NCI-H748 (cell line): ENCODE measurements at regions not wholly inside any gene's neighbourhood (a gene's known extent, or its start where the extent isn't known, plus 50 kb on each side); places are given as distances from the start of the nearest gene placed in this dataset.
"Not testable (repeated sequence)": the region's sequence is repeated elsewhere in the genome, so short reads cannot be mapped to it uniquely, and the experiment has no call there.

Experiments used
- DNase-seq: peaks from one replicate; lab custom pipeline; 2025; ENCODE audit not compliant: unreplicated experiment; lab: John Stamatoyannopoulos, UW

DNA sequence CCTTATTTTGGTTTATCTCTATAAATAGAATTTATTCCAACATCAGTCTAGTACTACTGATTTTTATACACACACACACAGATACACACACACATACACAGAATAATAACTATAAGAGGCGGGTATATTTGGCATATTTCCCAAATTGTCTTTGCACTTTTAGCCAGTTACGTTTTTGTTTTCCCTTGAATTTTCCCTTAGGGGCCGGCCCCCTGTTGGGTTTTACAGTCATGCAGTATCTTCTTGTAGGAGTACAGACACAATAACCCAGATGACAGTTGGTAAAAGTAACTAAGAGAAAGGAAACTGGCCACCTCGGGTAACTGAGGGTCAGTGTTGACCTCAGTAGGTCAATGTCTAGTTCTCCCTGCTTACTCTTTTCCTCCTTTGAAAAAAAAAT, 50.9 kb downstream of the DISP1 start:
- peak; percentile 19 for DNase-seq

DNA sequence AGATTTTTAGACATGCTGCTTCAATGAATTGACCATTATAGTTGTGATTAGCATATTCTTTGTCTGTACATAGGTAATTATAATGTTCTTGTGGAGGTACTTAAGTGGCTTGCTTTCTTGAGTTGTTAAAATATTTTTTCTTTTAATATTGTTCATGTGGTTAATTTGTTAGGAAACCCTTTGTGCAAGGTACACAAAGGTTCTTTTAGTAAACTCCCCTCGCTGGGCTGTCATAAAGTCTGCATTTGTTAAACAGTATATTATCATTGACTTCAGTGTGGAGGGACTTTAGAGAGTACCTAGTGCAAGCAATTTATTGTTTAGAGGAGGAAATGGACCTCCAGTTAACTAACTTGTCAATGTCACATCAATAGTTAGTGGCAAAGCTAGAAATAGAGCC, 52.5 kb downstream of the DISP1 start:
- DNase-seq, result peak; percentile 2

DNA sequence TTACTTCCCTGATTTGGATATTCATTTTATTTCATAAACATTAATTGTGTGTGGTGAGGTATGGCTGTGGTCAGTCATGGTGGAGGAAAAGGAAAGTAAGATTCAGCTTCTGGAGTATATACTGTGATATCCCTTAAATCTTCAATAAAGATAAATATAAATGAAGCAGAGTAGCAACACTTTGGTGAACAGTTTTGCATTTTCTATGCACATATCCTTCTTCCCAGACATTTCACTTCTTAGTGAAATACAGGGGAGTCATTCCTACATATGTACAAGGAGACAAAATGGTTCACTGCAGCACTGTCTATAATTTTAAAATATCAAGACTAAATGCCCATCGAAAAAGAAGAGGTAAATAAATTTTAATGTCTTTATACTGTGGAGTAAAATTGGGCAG, 61.3 kb downstream of the DISP1 start:
- no peak for DNase-seq

DNA sequence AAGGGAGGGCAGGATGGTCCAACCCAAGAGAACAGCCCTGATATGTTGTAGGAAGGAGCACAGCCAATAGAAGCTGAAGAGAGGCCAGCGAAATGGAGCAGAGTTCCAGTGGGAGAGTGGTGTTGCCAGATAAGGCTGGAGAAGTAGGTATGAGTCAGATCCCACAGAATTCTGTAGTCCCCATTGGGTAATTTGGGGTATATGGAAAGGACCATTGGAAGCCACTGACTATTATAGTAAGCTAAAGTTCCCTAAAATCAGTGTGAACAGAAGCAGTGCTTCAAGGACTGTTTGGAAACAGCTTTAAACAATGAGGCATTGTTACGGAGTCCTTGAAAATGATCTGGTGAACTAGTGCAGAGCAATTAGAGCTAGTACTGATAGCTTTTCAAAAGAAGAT, 63.0 kb downstream of the DISP1 start:
- DNase-seq, result peak; percentile 3

DNA sequence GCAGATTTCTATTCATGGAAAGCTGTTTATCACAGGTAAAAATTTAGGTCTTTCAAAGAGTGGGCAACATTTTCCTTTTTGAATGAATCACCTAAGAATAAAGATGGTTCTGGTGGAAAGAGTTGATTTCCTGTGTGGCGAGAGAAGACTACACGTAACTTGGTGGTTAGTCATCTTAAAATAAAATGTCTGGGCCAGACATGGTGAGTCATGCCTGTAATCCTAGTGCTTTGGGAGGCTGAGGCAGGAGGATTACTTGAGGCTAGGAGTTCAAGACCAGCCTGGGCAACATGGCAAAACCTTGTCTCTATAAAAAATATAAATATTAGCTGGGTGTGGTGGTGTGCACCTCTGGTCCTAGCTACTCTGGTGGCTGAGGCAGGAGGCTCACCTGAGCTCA, 65.7 kb downstream of the DISP1 start:
- DNase-seq, result no peak

DNA sequence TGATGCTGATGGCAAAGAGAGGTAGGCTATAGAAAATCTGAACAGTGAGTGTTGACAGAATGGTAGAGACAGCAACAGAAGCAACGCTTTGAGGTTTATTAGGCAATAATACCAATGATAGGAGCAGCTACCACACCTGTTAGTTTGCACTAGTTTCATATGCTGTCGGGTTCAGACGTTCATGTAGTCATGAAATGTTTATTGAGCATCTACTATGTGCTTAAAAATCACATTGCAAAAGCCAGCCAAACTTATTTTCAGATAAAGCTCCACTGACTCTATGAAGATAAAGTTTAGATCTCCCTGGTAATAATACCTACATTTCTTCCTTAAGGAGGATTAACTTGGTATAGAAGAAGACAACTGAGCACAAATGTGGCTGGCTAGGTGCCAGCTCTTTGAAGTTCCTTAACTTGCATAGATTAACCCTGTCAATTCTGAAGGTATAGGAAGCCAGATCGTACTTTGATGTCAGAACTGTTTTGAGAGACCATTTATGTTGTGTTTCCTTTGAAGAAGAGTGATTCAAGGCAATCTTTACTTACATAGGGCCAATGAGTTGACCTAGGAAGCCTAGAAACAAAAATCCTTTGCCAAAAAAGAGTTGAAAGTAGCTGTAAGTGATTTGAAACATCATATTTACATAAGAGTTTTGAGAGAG, 71.5 kb downstream of the DISP1 start:
- DNase-seq, result no peak

DNA sequence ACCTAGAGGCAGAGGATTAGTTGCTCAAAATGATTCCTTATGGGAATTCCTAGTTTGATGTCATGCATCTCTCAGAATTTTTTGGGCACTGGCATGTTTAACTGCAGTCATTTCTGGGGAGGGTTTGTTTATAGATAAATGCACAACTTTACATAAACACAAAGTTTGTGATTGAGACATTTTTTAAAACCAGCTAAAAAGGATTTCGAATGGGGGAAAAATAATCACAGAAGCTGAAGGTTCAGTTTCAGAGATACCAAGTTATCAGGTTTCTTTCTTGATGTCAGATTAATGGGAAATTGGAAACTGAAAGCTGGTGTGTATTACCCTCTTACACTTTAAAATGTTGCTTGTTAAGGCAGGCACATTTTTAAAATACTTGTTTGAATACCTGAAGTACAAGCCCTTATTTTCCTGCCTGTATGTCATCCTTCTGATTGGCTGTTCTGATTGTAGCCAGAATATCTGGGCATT, 72.1 kb downstream of the DISP1 start:
- DNase-seq, result no peak

DNA sequence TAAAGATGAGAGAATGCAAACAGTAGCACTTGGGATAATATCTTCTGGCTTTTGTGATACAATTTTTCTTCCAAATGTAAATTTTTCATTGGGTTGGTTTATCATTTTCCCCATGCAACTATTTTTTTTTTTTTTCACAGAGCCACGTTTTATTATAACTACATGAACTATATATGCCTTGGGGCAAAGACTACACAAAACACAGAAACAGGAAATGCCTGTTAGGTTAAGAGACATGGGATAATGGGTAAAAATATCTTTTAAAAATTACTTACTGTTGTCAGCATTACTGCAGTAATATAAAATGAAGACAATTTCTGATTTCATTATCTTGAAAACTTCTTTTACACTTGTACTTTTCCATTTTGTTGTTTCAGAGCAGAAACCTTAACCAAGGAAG, 74.6 kb downstream of the DISP1 start:
- DNase-seq, result no peak

DNA sequence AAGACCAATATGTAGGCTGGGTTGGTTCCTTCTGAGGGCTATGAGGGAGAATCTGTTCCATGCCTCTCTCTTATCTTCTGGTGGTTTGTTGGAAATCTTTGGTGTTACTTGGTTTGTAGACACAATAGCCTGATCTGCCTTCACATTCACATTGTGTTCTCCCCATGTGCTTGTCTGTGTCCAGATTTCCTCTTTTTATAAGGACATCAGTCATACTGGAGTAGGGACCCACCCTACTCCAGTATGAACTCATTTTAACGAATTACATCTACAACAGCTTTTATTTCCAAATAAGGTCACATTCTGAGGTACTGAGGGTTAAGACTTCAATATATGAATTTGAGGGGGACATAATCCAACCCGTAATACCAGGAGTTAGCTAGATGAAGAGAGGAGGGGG, 75.9 kb downstream of the DISP1 start:
- no peak for DNase-seq

DNA sequence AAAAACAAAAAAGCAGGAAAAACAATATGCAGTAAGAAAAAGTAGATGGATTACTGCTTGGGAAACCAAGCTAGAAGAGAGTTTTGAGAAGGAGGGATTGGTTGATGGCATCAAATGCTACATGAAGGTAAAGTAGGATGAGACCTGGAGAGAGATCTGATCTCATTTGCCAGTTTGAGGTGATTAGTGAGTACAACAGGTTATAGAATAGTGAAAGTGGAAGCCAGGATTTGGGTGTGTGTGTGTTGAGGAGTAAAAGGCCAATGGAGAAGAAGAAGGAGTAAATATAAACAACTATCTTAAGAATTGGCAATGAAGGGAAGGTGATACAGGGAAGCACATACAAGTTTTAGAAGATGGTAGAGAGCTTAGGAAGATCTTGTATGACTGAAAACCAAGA, 76.7 kb downstream of the DISP1 start:
- no peak for DNase-seq

DNA sequence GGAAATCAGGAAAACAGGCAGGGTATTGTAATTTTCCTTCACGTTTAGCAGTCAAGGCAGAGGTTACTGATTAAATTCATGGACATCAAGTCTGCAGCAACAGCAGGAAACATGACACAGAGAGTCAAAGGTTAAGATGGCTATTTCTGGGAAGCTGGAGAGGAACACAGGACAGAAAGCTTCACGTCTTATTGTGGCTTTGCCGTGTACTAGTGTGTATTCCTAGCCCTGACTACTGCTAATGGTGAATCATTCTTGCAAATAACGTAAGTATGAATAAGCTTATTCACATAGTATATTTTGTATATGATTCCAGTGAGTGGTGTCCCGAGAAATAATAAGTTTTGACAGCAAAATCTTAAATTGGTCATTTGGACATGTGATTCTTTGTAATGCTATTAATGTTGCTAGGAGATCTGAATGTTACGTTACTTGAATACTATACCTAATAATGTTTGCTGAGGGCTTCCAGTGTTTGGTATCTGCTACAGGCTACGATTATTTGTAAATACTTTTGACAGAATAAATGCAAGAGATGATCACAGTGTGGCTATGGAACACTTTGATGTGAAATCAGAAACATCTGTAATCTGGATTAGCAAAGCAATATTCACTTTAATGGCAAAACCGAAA, 77.4 kb downstream of the DISP1 start:
- DNase-seq, result no peak

DNA sequence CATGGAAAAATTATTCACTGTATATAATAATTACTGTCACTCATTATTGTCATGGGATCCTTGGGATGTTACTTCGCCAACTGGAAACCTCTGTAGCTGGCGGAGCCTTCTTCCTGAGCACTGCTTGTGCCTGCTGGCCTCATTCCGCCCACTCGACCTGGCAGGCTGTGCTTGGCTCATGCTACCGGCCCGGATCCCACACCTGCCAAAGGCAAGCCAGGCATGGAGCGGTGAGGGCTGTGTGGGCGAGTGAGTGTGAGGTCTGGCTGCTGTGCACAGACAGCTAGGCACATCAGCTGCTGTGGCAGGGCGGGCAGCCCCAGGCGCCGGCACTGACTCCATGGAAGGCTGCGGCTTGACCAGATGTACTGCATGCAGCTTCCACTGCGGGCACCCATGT, 78.4 kb downstream of the DISP1 start:
- no peak for DNase-seq

DNA sequence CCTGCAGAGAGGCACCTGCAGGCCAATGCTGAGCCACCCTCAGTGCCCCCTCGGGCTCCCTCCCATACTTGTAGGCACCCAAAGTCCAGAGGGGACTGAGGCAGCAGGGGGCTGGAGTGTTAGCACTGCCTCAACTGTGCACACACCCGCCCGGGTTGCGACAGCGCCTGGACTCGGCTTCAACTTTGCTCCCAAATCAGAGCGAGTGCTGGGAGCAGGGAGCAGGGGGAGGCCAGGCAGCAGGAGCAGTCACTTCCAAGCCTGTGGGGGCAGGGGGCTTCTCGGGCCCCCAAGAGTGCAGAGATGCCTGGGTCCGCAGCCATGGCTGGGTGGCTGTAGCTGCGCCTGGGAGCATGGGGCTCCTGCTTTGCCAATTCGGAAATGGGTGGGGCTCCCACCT, 79.5 kb downstream of the DISP1 start:
- DNase-seq, result no peak

DNA sequence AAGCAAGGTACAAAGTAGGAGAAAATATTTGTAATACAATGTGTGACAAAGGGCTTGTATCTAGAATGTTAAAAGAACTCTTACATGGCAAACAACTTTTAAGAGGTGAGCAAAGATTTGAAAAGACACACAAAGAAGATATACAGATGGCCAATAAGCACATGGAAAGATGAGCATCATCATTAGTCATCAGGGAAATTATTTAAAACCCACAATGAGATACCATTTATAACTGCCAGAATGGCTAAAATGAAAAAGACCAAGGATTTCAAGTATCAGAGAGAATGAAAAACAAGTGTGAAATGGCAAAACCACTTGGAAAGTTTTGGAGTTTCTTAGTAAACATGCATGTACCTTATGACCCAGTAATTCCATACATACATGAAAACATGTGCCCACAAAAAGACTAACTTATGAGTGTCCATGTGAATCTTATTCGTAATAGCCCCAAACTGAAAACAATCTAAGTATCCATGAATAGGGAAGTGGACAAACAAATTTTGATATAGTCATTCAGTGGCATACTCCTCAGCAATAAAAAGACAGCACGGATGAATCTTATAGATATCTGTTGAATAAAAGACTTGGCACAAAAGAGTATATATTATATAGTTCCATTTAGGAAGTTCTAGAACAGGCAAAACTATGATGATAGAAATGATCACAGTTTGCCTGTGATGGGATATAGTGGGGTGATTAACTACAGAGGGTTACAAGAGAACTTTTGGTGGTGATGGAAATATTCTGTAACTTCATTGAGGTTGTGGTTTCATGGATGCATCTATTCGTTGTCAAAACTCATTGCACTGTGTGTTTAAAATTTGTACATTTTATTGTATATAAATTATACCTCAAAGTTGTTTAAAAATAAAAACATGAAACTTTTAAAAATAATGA, 82.0 kb downstream of the DISP1 start:
- no peak for DNase-seq

DNA sequence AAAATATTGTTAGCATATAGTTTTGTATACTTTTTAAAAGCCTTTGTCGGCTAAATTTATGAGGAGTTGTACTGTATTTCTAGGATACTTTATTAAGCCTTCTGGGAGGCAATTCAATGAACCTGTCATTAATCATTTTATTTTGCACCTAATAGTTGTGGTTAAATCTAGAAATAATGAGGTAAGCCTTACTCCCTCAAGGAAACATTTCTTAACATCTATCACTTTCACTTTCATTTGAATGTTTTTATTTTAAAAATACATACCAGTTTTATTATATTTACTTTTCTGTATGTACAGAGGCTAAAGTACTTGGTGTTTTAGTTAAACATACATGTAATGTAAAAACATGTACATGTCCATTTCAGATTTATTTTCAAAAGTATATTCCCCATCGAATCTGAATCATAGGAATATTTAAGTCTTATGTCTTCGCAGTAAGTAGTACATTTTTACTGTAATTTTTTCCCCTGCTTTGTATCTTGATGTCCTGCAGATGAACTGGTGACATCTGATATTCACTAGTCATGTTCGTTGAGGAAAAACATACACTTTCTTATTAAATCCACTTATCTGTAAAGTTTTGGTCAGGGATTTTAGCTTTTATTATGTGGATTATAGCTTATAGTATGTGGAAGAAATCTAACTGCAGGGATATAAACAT, 82.8 kb downstream of the DISP1 start:
- DNase-seq, result no peak

DNA sequence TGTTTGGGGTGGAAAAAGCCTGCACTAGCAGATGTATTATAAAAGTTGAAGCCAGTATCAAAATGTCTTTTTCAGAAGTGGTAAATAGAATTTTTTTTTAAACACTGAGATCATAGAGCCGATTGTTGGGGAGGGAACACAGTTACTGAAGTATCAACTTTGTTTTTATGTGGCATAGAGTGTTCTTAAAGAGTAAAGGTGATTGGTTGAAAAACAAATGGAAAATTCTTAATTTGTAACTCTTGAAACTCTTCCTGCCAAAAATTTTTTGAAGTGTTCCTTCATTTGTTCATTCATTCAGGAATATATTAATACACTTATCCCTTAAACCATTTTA, 83.3 kb downstream of the DISP1 start:
- no peak for DNase-seq

DNA sequence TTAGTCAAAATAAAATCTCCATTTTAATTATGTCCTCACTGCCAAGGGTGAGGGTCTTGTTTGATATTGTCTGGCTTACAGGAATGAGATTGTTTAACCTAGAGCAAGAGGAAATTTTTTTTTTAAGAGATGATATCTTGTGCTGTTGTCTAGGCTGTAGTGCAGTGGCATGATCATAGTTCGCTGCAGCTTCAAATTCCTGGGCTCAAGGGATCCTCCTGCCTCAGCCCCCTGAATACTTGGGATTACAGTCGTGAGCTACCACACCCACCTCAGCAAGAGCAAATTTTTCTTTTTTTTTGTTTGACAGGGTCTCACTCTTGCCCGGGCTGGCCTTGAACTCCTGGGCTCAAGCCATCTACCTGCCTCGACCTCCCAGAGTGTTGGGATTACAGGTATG, 84.6 kb downstream of the DISP1 start:
- no peak for DNase-seq

DNA sequence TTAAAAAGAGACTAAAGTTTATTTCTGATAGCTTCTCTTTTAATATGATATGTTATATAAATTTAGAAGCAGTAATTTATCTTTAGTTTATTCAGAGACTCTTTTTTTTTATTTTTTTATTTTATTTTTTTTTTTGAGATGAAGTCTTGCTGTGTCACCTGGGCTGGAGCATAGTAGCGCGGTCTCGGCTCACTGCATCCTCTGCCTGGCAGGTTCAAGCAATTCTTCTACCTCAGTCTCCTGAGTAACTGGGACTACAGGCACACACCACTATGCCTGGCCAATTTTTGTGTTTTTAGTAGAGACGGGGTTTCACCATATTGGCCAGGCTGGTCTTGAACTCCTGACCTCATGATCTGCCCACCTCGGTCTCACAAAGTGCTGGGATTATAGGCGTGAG, 89.6 kb downstream of the DISP1 start:
- peak; percentile 30 for DNase-seq

DNA sequence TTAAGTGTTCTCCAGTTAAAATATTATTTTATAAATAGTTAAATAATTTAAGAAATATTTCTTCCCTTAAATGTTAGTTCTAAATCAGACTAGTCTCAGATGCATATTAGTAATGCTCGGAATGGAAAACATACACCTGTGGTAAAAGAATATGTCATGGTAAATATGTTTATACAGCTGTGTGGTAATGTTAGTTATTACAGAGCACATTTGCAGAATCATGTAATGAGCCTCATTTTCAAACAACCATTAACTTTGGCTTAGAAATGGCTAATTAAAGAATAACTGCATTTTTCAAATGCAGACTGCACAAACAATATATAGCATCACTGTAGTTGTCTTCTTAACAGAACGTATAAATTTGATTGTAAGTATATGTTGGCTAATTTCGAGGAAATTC, 90.3 kb downstream of the DISP1 start:
- DNase-seq, result peak; percentile 71

DNA sequence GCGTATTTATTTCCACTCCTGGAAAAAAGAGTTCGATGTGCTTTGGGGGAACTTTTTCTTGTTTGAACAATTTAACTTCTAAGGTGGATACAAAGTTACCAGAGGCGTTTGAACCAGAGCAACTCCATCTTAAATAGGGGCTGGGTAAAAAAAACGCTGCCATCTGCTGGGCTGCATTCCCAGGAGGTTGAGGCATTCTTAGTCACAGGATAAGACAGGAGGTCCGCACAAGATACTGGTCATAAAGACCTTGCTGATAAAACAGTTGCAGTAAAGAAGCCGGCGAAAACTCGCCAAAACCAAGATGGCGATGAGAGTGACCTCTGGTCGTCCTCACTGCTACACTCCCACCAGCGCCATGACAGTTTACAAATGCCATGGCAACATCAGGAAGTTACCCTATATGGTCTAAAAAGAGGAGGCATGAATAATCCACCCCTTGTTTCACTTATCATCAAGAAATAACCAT, 91.5 kb downstream of the DISP1 start:
- not testable (repeated sequence) for DNase-seq

DNA sequence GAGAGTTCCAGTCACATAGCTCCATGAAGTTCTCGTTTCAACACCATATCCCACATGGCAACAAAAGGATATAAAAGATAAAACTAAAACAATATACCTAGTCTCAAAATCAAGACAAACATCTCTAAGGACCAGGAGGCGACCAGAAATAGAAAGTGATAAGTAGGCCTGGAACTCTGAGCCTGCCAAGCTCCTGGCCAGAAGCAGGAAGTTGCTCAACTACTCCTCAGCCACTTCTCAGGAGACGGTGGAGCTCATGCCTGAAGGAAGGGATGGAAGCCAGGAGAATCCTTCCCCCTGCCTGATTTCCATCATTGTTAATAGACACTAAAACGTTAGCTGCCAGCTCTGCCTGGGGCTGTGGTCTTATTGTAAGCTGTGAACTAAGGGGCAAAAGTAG, 94.7 kb downstream of the DISP1 start:
- no peak for DNase-seq

DNA sequence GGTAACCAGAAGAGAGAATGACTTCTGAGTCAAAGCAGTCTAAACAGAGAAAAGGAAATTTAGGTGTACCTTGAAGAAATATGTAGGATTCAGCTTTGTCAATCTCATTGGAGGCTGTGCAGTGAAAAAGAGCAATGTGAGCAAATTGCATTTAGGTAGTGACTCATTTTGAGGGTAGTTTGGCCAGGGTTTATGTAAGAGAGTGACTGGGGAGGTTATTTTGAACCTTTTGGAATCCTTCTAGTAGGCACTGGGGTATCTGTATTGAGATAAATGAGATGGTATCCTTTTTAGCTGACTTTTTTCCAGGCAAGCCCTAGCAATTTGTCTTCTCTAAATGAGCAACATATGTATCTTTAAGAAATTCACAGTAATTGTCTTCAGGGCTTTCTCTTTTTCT, 95.9 kb downstream of the DISP1 start:
- no peak for DNase-seq
